Astrocyte (in vitro differentiated cells and primary cell): ENCODE measurements at regions not wholly inside any gene's neighbourhood (a gene's known extent, or its start where the extent isn't known, plus 50 kb on each side); places are given as distances from the start of the nearest gene placed in this dataset.

Experiments
- EZH2 ChIP-seq: IDR thresholded peaks from 2 replicates; pipeline ENCODE4 v1.6.1; 2012; ENCODE audit warnings: mild to moderate bottlenecking, low read length, inconsistent platforms; ENCODE audit not compliant: insufficient read depth
- TF ChIP-seq, protein P1 (sequence below): IDR thresholded peaks from 2 replicates; pipeline ENCODE4 v1.5.1; 2011; ENCODE audit warnings: low read depth, mild to moderate bottlenecking, inconsistent platforms, low read length, moderate library complexity; ENCODE audit not compliant: insufficient read depth

DNA sequence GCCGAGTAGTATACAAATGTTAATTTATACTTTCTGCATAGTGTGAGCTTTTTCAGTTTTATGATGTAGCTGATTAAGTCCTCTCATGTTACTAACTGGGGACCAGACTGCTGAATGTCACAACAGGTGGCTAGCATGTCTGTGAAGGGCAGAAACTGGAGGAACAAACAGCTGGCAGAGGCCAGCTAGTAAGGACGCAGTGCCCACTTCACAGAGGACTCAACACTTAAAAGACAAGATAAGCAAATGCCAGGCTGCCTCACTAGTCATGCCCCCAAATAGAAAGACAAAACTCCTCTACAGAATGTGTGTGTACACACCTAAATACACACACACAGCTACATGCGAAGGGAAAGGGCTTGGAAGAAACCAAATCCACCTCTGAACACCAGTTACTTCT is 73.8 kb upstream of the ZNF678 start:
- no peak for TF ChIP-seq EZH2
- TF ChIP-seq, protein P1, sequence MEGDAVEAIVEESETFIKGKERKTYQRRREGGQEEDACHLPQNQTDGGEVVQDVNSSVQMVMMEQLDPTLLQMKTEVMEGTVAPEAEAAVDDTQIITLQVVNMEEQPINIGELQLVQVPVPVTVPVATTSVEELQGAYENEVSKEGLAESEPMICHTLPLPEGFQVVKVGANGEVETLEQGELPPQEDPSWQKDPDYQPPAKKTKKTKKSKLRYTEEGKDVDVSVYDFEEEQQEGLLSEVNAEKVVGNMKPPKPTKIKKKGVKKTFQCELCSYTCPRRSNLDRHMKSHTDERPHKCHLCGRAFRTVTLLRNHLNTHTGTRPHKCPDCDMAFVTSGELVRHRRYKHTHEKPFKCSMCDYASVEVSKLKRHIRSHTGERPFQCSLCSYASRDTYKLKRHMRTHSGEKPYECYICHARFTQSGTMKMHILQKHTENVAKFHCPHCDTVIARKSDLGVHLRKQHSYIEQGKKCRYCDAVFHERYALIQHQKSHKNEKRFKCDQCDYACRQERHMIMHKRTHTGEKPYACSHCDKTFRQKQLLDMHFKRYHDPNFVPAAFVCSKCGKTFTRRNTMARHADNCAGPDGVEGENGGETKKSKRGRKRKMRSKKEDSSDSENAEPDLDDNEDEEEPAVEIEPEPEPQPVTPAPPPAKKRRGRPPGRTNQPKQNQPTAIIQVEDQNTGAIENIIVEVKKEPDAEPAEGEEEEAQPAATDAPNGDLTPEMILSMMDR: no peak
